Ectodermal cell (in vitro differentiated cells): ENCODE measurements at regions not wholly inside any gene's neighbourhood (a gene's known extent, or its start where the extent isn't known, plus 50 kb on each side); places are given as distances from the start of the nearest gene placed in this dataset.
"Not testable (repeated sequence)": the region's sequence is repeated elsewhere in the genome, so short reads cannot be mapped to it uniquely, and the experiment has no call there.

Experiments
- H3K27ac ChIP-seq: 2 replicates; pipeline ENCODE4 v1.7.0; 2013; ENCODE audit warnings: mild to moderate bottlenecking, low read depth, low read length; ENCODE audit not compliant: insufficient read depth, poor library complexity, severe bottlenecking
- H3K27me3 ChIP-seq: 2 replicates; pipeline ENCODE4 v1.7.0; 2013; ENCODE audit warnings: mild to moderate bottlenecking, low read length; ENCODE audit not compliant: insufficient read depth, control insufficient read depth, poor library complexity, severe bottlenecking
- H3K36me3 ChIP-seq: one replicate; pipeline ENCODE4 v1.7.0; 2013; ENCODE audit warnings: low read length; ENCODE audit not compliant: control insufficient read depth, insufficient read depth
- H3K4me1 ChIP-seq: one replicate; pipeline ENCODE4 v1.7.0; 2013; ENCODE audit warnings: low read length; ENCODE audit not compliant: control insufficient read depth, insufficient read depth
- H3K4me3 ChIP-seq: 2 replicates; pipeline ENCODE4 v1.7.0; 2013; ENCODE audit warnings: low read depth, low read length, control low read depth; ENCODE audit not compliant: insufficient read depth
- H3K9me3 ChIP-seq: 2 replicates; pipeline ENCODE4 v1.7.0; 2013; ENCODE audit warnings: mild to moderate bottlenecking, low read length, moderate library complexity; ENCODE audit not compliant: control insufficient read depth
- WGBS, 2 experiments: methylation state at CpG; one replicate each; pipeline ENCODE4 v1.1.7; 2013; ENCODE audit warnings: missing lambda C conversion rate in 2 of 2; 5-methylcytosine and 5-hydroxymethylcytosine counted together

DNA sequence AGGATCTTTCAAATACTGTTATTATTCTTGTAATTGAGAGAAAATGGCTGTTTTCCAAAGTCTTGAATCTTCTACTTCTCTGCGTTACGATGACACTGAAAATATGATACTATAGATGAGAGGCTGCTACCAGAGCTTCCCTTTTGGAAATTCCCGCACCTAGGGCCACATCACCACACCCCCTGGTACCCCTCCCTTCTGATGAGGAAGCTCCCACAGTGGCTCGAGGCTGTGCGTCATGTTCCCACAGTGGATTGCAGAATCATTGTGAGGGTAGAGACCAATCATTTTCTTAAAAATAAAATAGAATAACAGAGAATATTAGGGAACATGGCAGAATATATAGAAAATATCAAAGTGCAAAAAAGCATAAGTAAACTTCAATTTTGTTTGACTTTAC, 268.9 kb upstream of the SMIM21 start:
- Histone ChIP-seq H3K4me1 (no peaks in the 10 kb centered on the region), H3K27ac (no peak overlapping the region), H3K4me3 (no peak overlapping the region), H3K36me3 (no peaks in the 10 kb centered on the region), H3K9me3 (no peaks in the 10 kb centered on the region), H3K27me3 (no peaks in the 10 kb centered on the region)
- 80 to 92% methylated on average over 2 to 5 of the region's 5 CpGs for WGBS, 2 experiments

DNA sequence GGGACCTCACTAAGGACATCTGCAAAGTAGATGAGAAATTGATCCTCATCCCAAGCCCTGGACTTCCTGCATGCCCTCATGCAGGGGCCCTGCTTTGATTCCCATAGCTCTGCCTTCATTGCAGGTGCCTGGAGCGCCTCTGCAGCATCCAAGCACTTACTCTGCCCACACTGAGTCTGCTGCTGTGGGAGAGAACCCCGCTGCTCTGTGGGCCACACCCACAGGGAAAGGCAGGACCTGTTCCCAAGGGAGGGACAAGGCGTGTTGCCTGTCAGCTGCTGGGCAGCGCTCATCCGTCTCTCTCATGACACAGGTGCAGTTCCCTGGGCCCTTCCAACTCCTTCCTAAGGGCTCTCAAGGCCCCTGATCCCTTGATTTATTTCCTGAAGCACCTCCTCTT, 266.8 kb upstream of the SMIM21 start:
- Histone ChIP-seq H3K36me3 (no peaks in the 10 kb centered on the region), H3K27me3 (no peaks in the 10 kb centered on the region), H3K9me3 (no peaks in the 10 kb centered on the region), H3K27ac (no peak overlapping the region), H3K4me1 (no peaks in the 10 kb centered on the region), H3K4me3 (no peak overlapping the region)
- 92 to 93% methylated on average over 5 of the region's 5 CpGs for WGBS, 2 experiments

GRCh38 chr18:75691483-75691882, 264.0 kb upstream of the SMIM21 start:
- WGBS, 2 experiments, result 91 to 92% methylated on average over 8 of the region's 8 CpGs
- Histone ChIP-seq H3K27ac (no peak overlapping the region), H3K4me1 (no peaks in the 10 kb centered on the region), H3K4me3 (no peak overlapping the region), H3K36me3 (no peaks in the 10 kb centered on the region), H3K27me3 (no peaks in the 10 kb centered on the region), H3K9me3 (no peaks in the 10 kb centered on the region)

DNA sequence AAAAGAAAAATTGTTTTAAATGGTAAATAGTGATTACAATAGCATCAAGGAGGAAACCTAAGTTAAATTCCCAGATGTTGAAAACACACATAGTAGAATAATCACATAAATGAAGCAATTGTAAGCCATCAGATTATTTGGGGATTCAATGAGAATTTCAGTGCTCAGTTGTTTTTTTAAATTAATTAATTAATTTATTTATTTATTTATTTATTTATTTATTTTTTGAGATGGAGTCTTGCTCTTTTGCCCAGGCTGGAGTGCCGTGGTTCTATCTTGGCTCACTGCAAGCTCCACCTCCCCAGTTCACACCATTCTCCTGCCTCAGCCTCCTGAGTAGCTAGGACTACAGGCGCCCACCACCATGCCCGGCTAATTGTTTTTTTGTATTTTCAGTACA, 262.8 kb upstream of the SMIM21 start:
- not testable (repeated sequence) for H3K4me3 ChIP-seq, H3K4me1 ChIP-seq, H3K9me3 ChIP-seq, H3K27ac ChIP-seq, H3K27me3 ChIP-seq, H3K36me3 ChIP-seq
- 90 to 95% methylated on average over 3 of the region's 3 CpGs for WGBS, 2 experiments

DNA sequence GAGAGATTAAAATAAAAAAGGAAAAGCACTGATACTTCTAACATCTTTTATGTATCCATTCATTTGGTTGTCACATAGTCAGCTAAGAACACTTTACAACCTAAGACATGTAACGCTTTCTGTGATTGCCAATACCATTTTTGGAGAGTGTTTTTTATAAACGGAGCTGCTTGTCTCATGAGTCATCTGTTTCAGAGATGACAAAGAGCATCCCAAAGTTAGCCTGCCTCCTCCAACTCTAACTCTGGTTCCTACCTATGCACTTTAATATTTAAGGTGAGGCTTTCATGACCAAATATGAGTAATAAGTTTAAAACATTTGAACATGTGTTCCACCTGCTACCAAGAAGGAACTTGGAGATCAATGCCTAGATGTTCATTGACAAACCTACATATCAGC, 260.1 kb upstream of the SMIM21 start:
- Histone ChIP-seq H3K27ac (no peak overlapping the region), H3K9me3 (no peaks in the 10 kb centered on the region), H3K27me3 (no peaks in the 10 kb centered on the region), H3K4me1 (no peaks in the 10 kb centered on the region), H3K36me3 (no peaks in the 10 kb centered on the region), H3K4me3 (no peak overlapping the region)
- WGBS, 2 experiments, result 88 to 94% methylated on average over 2 of the region's 2 CpGs

DNA sequence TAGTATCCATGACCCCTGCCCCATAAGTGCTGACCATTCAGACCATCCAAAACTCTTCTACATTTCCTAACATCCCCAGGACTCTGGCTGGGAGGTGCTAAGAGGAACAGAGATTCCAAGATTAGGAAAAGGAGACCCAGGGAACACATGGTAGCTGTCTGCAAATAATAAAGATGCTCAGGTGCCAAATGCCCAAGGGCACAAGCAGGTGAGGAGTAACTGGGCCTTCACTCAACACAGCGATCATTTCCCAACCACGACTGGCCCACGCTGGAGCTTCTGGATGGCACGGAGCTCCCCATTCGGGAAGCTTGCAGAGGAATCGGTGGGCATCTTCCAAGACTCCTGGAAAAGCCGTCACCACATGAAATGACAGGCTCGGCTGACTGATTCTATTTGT, 255.9 kb upstream of the SMIM21 start:
- H3K27me3 ChIP-seq, result no peaks in the 10 kb centered on the region

GRCh38 chr18:75681538-75682115, 254.1 kb upstream of the SMIM21 start:
- H3K4me3 ChIP-seq, result no peak overlapping the region
- no peaks in the 10 kb centered on the region for H3K27me3 ChIP-seq
- WGBS, 2 experiments, result 92 to 93% methylated on average over 7 of the region's 7 CpGs
- no peak overlapping the region for H3K27ac ChIP-seq
- no peaks in the 10 kb centered on the region for H3K36me3 ChIP-seq
- H3K9me3 ChIP-seq, result no peaks in the 10 kb centered on the region
- H3K4me1 ChIP-seq, result no peaks in the 10 kb centered on the region

More for the DNA sequence above, 255.9 kb upstream of the SMIM21 start:
- Histone ChIP-seq H3K36me3 (no peaks in the 10 kb centered on the region), H3K4me1 (no peaks in the 10 kb centered on the region), H3K27ac (no peak overlapping the region), H3K4me3 (no peak overlapping the region), H3K9me3 (no peaks in the 10 kb centered on the region)
- WGBS, 2 experiments, result 93 to 98% methylated on average over 8 of the region's 8 CpGs

DNA sequence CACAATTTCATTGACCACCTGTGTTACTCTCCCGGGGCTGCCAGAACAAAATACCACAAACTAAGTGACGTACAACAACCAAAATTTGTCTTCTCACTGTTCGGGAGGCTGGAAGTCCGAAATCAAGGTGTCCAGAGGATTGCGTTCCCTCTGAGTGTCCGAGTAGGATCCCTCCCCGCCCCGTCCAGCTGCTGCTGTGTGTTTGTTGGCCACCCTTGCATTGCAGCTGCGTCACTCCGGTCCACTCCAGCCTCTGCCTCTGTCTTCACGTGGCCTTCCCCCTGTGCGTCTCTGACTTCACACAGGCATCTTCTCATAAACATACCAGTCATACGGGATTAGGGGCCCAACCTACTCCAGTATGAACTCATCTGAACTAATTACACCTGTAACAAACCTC, 251.8 kb upstream of the SMIM21 start:
- H3K4me1 ChIP-seq, result no peaks in the 10 kb centered on the region
- no peaks in the 10 kb centered on the region for H3K27me3 ChIP-seq
- no peaks in the 10 kb centered on the region for H3K36me3 ChIP-seq
- no peak overlapping the region for H3K4me3 ChIP-seq
- no peak overlapping the region for H3K27ac ChIP-seq
- 95% methylated on average over 13 of the region's 13 CpGs for WGBS, 2 experiments
- H3K9me3 ChIP-seq, result no peaks in the 10 kb centered on the region

GRCh38 chr18:75678627-75679026, 251.1 kb upstream of the SMIM21 start:
- no peaks in the 10 kb centered on the region for H3K27me3 ChIP-seq
- no peaks in the 10 kb centered on the region for H3K9me3 ChIP-seq
- no peak overlapping the region for H3K4me3 ChIP-seq
- no peaks in the 10 kb centered on the region for H3K36me3 ChIP-seq
- WGBS, 2 experiments, result 91 to 95% methylated on average over 7 of the region's 7 CpGs
- no peaks in the 10 kb centered on the region for H3K4me1 ChIP-seq
- H3K27ac ChIP-seq, result no peak overlapping the region

GRCh38 chr18:75677696-75678455, 250.4 kb upstream of the SMIM21 start:
- H3K27ac ChIP-seq, result no peak overlapping the region
- 91 to 98% methylated on average over 2 of the region's 2 CpGs for WGBS, 2 experiments
- no peak overlapping the region for H3K4me3 ChIP-seq
- H3K36me3 ChIP-seq, result no peaks in the 10 kb centered on the region
- no peaks in the 10 kb centered on the region for H3K4me1 ChIP-seq
- no peaks in the 10 kb centered on the region for H3K9me3 ChIP-seq
- H3K27me3 ChIP-seq, result no peaks in the 10 kb centered on the region
